ENCODE measurements at regions not wholly inside any gene's neighbourhood (a gene's known extent, or its start where the extent isn't known, plus 50 kb on each side); places are given as distances from the start of the nearest gene placed in this dataset.

GRCh38 chr1:98426092-98426491, 235.4 kb upstream of the SNX7 start:
- no peak for DNase-seq (ENCODE audit: low read depth)

GRCh38 chr1:98422816-98423215, 238.7 kb upstream of the SNX7 start:
- DNase-seq (ENCODE audit: low read depth): no peak

- no peak for DNase-seq (ENCODE audit: low read depth)
Measured at GRCh38 chr1:98421085-98421435, 240.5 kb upstream of the SNX7 start.

- peak; percentile 25 for DNase-seq (ENCODE audit: low read depth)
Measured at GRCh38 chr1:98420376-98421084, 241.0 kb upstream of the SNX7 start.

- DNase-seq (ENCODE audit: low read depth): peak; percentile 12
Measured at GRCh38 chr1:98417820-98418219, 243.7 kb upstream of the SNX7 start.

- DNase-seq (ENCODE audit: low read depth): no peak
Measured at GRCh38 chr1:98410082-98410481, 251.4 kb upstream of the SNX7 start.

GRCh38 chr1:98406352-98407088, 255.0 kb upstream of the SNX7 start:
- no peak for DNase-seq (ENCODE audit: low read depth)

- DNase-seq (ENCODE audit: low read depth): peak; percentile 29
Measured at GRCh38 chr1:98405581-98406074, 255.9 kb upstream of the SNX7 start.

- DNase-seq (ENCODE audit: low read depth): no peak
Measured at GRCh38 chr1:98404866-98405265, 256.7 kb upstream of the SNX7 start.

- DNase-seq (ENCODE audit: low read depth): no peak
Measured at GRCh38 chr1:98403963-98404480, 257.5 kb upstream of the SNX7 start.

GRCh38 chr1:98402860-98403259, 258.7 kb upstream of the SNX7 start:
- DNase-seq (ENCODE audit: low read depth): no peak

- DNase-seq (ENCODE audit: low read depth): no peak
Measured at GRCh38 chr1:98400446-98400845, 261.1 kb upstream of the SNX7 start.

GRCh38 chr1:98399218-98399617, 262.3 kb upstream of the SNX7 start:
- no peak for DNase-seq (ENCODE audit: low read depth)

- DNase-seq (ENCODE audit: low read depth): no peak
Measured at GRCh38 chr1:98398649-98399048, 262.9 kb upstream of the SNX7 start.

- no peak for DNase-seq (ENCODE audit: low read depth)
Measured at GRCh38 chr1:98398092-98398491, 263.4 kb upstream of the SNX7 start.

- DNase-seq (ENCODE audit: low read depth): no peak
Measured at GRCh38 chr1:98393719-98394118, 267.8 kb upstream of the SNX7 start.

GRCh38 chr1:98391175-98391574, 270.3 kb upstream of the SNX7 start:
- no peak for DNase-seq (ENCODE audit: low read depth)

GRCh38 chr1:98389809-98390208, 271.7 kb upstream of the SNX7 start:
- DNase-seq (ENCODE audit: low read depth): peak; percentile 17

- peak; percentile 93 for DNase-seq (ENCODE audit: low read depth)
Measured at GRCh38 chr1:98388441-98388840, 273.1 kb upstream of the SNX7 start.

- no peak for DNase-seq (ENCODE audit: low read depth)
Measured at GRCh38 chr1:98387701-98388100, 273.8 kb upstream of the SNX7 start.

GRCh38 chr1:98386675-98387440, 274.7 kb upstream of the SNX7 start:
- no peak for DNase-seq (ENCODE audit: low read depth)

GRCh38 chr1:98385652-98386051, 275.9 kb upstream of the SNX7 start:
- no peak for DNase-seq (ENCODE audit: low read depth)
